22Rv1 (cell line): ENCODE measurements at regions not wholly inside any gene's neighbourhood (a gene's known extent, or its start where the extent isn't known, plus 50 kb on each side); places are given as distances from the start of the nearest gene placed in this dataset.

Source experiments
- ZFX ChIP-seq: fragments of 450-650 bp; IDR thresholded peaks from 2 replicates; pipeline ENCODE4 v1.6.1; 2017; ENCODE audit warnings: antibody characterized with exemption, borderline replicate concordance
- TF ChIP-seq, protein P1 (sequence below): fragments of 450-650 bp; IDR thresholded peaks from 2 replicates; pipeline ENCODE4 v1.5.1; 2017; ENCODE audit warnings: mild to moderate bottlenecking

DNA sequence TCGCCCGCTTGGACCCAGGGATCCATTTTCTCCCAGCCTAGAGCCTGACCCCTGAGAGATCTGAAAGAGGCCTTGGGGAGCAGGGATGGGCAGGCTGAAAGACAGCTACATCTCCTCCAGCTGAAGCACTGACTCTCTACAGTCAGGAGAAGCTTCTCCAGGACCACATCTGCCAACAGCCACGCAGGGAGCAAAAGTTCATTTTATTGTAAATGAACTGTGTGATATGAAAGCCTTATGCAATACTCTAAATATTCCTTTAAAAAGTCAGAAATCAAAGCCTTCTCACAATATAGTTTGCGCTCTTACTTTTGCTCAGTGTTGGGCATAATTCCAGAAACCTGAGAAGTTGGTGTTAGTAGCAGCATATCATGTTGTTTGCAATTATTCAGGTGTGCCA is 428.9 kb upstream of the RAB6C start:
- TF ChIP-seq, protein P1, sequence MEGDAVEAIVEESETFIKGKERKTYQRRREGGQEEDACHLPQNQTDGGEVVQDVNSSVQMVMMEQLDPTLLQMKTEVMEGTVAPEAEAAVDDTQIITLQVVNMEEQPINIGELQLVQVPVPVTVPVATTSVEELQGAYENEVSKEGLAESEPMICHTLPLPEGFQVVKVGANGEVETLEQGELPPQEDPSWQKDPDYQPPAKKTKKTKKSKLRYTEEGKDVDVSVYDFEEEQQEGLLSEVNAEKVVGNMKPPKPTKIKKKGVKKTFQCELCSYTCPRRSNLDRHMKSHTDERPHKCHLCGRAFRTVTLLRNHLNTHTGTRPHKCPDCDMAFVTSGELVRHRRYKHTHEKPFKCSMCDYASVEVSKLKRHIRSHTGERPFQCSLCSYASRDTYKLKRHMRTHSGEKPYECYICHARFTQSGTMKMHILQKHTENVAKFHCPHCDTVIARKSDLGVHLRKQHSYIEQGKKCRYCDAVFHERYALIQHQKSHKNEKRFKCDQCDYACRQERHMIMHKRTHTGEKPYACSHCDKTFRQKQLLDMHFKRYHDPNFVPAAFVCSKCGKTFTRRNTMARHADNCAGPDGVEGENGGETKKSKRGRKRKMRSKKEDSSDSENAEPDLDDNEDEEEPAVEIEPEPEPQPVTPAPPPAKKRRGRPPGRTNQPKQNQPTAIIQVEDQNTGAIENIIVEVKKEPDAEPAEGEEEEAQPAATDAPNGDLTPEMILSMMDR = no peak
- no peak for TF ChIP-seq ZFX
